KMS-11 (cell line): ENCODE measurements at regions not wholly inside any gene's neighbourhood (a gene's known extent, or its start where the extent isn't known, plus 50 kb on each side); places are given as distances from the start of the nearest gene placed in this dataset.

Experiments
- H2AFZ ChIP-seq: fragments of 200-600 bp; sonication (generic); 2 replicates; pipeline ENCODE4 v1.6.1; 2016; ENCODE audit warnings: antibody characterized with exemption, mixed run types, low read depth
- H3K27ac ChIP-seq: fragments of 200-600 bp; sonication (generic); 2 replicates; pipeline ENCODE4 v1.6.1; 2016; ENCODE audit warnings: mild to moderate bottlenecking, mixed run types
- H3K27me3 ChIP-seq: fragments of 200-600 bp; sonication (generic); 2 replicates; pipeline ENCODE4 v1.6.1; 2017; ENCODE audit warnings: mild to moderate bottlenecking, low read depth, mixed run types, moderate library complexity; ENCODE audit not compliant: insufficient read depth
- H3K36me3 ChIP-seq: fragments of 200-600 bp; sonication (generic); 2 replicates; pipeline ENCODE4 v1.6.1; 2017; ENCODE audit warnings: mild to moderate bottlenecking, mixed run types; ENCODE audit not compliant: insufficient read depth
- H3K4me1 ChIP-seq: fragments of 200-600 bp; sonication (generic); 2 replicates; pipeline ENCODE4 v1.6.1; 2016; ENCODE audit warnings: mild to moderate bottlenecking, low read depth, mixed run types; ENCODE audit not compliant: poor library complexity, severe bottlenecking
- H3K4me2 ChIP-seq: fragments of 200-600 bp; sonication (generic); 2 replicates; pipeline ENCODE4 v1.7.0; 2016; ENCODE audit warnings: mild to moderate bottlenecking, mixed run types
- H3K4me3 ChIP-seq: fragments of 200-600 bp; sonication (generic); IDR thresholded peaks from 2 replicates; pipeline ENCODE4 v1.6.1; 2017; ENCODE audit warnings: low read depth, low read length, mixed read lengths; ENCODE audit not compliant: insufficient read depth
- H3K79me2 ChIP-seq: fragments of 200-600 bp; sonication (generic); 2 replicates; pipeline ENCODE4 v1.6.1; 2016; ENCODE audit warnings: low read depth, mixed run types; ENCODE audit not compliant: insufficient read depth
- H3K9ac ChIP-seq: fragments of 200-600 bp; sonication (generic); 2 replicates; pipeline ENCODE4 v1.6.1; 2016; ENCODE audit warnings: mild to moderate bottlenecking, mixed run types
- H4K20me1 ChIP-seq: fragments of 200-600 bp; sonication (generic); 2 replicates; pipeline ENCODE4 v1.6.1; 2016; ENCODE audit warnings: mild to moderate bottlenecking, mixed run types; ENCODE audit not compliant: insufficient read depth
- TF ChIP-seq, protein P1 (sequence below): fragments of 200-600 bp; sonication (generic); conservative IDR thresholded peaks from 2 replicates; pipeline ENCODE4 v1.6.1; 2017; ENCODE audit warnings: low read depth, mild to moderate bottlenecking, antibody characterized with exemption, low read length, moderate library complexity, mixed read lengths

DNA sequence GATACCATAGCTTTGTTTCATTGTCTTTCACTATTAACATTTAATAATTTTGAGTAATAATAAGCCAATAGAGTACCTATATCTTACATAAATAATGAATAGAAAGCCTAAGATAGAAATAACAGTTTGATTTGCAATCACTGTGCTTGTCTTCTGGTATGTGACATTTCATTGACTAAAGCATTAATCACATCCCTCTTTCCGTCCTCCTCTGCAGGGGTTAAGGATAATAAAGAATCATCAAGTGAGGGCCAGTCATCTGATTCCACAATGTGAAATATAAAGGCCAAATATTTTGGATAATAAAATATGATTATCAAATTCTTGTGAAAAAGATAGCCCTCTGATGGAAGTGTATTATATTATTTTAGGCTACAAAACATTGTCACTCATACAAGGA is 2073.4 kb downstream of the ARAP2 start:
- no peak overlapping the region for H3K4me2 ChIP-seq
- no peak overlapping the region for H3K4me3 ChIP-seq
- no peaks in the 10 kb centered on the region for H3K4me1 ChIP-seq
- H3K36me3 ChIP-seq: no peaks in the 10 kb centered on the region
- H2AFZ ChIP-seq: no peak overlapping the region
- no peak overlapping the region for H3K27ac ChIP-seq
- no peaks in the 10 kb centered on the region for H4K20me1 ChIP-seq
- TF ChIP-seq, protein P1, sequence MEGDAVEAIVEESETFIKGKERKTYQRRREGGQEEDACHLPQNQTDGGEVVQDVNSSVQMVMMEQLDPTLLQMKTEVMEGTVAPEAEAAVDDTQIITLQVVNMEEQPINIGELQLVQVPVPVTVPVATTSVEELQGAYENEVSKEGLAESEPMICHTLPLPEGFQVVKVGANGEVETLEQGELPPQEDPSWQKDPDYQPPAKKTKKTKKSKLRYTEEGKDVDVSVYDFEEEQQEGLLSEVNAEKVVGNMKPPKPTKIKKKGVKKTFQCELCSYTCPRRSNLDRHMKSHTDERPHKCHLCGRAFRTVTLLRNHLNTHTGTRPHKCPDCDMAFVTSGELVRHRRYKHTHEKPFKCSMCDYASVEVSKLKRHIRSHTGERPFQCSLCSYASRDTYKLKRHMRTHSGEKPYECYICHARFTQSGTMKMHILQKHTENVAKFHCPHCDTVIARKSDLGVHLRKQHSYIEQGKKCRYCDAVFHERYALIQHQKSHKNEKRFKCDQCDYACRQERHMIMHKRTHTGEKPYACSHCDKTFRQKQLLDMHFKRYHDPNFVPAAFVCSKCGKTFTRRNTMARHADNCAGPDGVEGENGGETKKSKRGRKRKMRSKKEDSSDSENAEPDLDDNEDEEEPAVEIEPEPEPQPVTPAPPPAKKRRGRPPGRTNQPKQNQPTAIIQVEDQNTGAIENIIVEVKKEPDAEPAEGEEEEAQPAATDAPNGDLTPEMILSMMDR: no peak
- H3K27me3 ChIP-seq: no peaks in the 10 kb centered on the region
- no peak overlapping the region for H3K9ac ChIP-seq
- no peaks in the 10 kb centered on the region for H3K79me2 ChIP-seq

DNA sequence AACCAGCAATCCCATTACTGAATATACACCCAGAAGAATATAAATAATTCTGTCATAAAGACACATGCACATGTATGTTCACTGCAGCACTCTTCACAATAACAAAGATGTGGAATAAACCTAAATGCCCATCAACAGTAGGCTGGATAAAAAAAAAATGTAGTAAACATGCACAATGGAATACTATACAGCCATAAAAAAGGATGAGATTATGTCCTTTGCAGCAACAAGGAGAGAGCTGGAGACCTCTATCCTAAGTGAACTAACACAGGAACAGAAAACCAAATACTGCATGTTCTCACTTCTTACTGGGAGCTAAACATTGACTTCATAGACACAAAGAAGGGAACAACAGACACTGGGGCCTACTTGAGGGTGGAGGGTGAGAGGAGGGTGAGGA is 2067.7 kb downstream of the ARAP2 start:
- no peaks in the 10 kb centered on the region for H4K20me1 ChIP-seq
- H3K4me1 ChIP-seq: no peaks in the 10 kb centered on the region
- no peak overlapping the region for H2AFZ ChIP-seq
- no peak overlapping the region for H3K9ac ChIP-seq
- H3K27me3 ChIP-seq: no peaks in the 10 kb centered on the region
- H3K36me3 ChIP-seq: no peaks in the 10 kb centered on the region
- H3K79me2 ChIP-seq: no peaks in the 10 kb centered on the region
- no peak overlapping the region for H3K4me3 ChIP-seq
- TF ChIP-seq, protein P1: no peak
- H3K4me2 ChIP-seq: no peak overlapping the region
- no peak overlapping the region for H3K27ac ChIP-seq

DNA sequence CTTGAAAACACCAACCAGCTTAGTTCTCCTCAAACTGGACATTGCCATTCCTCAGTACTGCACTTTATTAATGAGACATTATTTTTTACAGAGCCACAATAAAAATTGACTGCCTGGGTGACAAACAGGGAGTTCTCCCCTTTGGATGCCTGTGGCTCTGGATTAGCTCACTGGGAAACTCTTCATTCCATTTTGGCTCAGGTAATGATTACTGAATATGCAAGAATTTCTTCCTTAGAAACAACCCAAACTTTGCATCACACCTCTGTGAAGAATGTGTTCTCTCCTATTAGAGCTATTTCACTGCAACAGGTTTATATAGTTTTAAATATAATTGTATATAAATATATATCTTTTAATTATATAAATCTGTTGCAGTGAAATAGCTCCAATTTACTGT is 2065.8 kb downstream of the ARAP2 start:
- Histone ChIP-seq H3K9ac (no peak overlapping the region), H3K4me1 (no peaks in the 10 kb centered on the region), H2AFZ (no peak overlapping the region), H4K20me1 (no peaks in the 10 kb centered on the region), H3K4me2 (no peak overlapping the region), H3K27ac (no peak overlapping the region), H3K79me2 (no peaks in the 10 kb centered on the region), H3K36me3 (no peaks in the 10 kb centered on the region), H3K27me3 (no peaks in the 10 kb centered on the region), H3K4me3 (no peak overlapping the region)
- TF ChIP-seq, protein P1: no peak

DNA sequence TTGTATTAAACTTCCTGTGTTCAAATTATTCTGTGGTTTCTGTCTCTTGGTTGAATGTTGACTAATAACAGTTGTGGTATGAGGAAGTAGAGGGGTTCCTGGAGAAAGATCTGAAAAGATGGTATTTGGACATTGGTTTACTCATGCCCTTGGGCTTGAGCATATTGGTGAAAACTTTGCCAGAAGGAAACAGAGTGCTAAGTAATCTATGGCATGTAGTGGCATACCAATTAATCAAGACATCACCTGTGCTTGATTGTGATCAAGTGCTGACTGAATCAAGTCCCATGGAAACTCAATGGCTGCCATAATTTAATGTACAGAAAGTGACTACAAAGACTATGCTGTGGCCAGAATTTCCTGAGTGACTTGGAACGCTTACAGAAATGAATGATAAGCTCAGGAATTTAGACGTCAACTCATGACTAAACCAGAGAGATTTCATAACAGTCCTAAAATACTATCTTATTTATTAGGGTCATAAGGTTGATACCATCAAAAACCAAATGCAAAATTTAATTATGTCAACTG is 2062.9 kb downstream of the ARAP2 start:
- Histone ChIP-seq H3K79me2 (no peaks in the 10 kb centered on the region), H3K27me3 (no peaks in the 10 kb centered on the region), H2AFZ (no peak overlapping the region; the same call in 1 of the 2 replicates), H3K9ac (no peak overlapping the region), H3K36me3 (no peaks in the 10 kb centered on the region), H3K4me2 (no peak overlapping the region), H3K27ac (no peak overlapping the region), H3K4me1 (no peaks in the 10 kb centered on the region), H4K20me1 (no peaks in the 10 kb centered on the region), H3K4me3 (no peak overlapping the region)
- TF ChIP-seq, protein P1: no peak
